Mucosa of stomach (tissue), 1 donor: ENCODE measurements at regions not wholly inside any gene's neighbourhood (a gene's known extent, or its start where the extent isn't known, plus 50 kb on each side); places are given as distances from the start of the nearest gene placed in this dataset.
A peak's percentile ranks its signal among the peaks of the same experiment; 100 is the strongest.

ENCODE experiments used
- H3K27me3 ChIP-seq: one replicate; pipeline ENCODE4 v1.7.0; 2013; ENCODE audit warnings: mild to moderate bottlenecking, low read length; ENCODE audit not compliant: control insufficient read depth, insufficient read depth
- H3K36me3 ChIP-seq: one replicate; pipeline ENCODE4 v1.7.0; 2013; ENCODE audit warnings: low read length; ENCODE audit not compliant: control insufficient read depth, insufficient read depth
- H3K4me1 ChIP-seq: one replicate; pipeline ENCODE4 v1.7.0; 2013; ENCODE audit warnings: mild to moderate bottlenecking, low read length; ENCODE audit not compliant: control insufficient read depth, insufficient read depth
- H3K4me3 ChIP-seq: one replicate; pipeline ENCODE4 v1.7.0; 2013; ENCODE audit warnings: low read length
- H3K9ac ChIP-seq: one replicate; pipeline ENCODE4 v1.7.0; 2013; ENCODE audit warnings: mild to moderate bottlenecking, low read length, moderate library complexity
- H3K9me3 ChIP-seq: one replicate; pipeline ENCODE4 v1.7.0; 2013; ENCODE audit warnings: mild to moderate bottlenecking, low read length, moderate library complexity; ENCODE audit not compliant: control insufficient read depth
- donor health status: Pancreatic carcinoma.

DNA sequence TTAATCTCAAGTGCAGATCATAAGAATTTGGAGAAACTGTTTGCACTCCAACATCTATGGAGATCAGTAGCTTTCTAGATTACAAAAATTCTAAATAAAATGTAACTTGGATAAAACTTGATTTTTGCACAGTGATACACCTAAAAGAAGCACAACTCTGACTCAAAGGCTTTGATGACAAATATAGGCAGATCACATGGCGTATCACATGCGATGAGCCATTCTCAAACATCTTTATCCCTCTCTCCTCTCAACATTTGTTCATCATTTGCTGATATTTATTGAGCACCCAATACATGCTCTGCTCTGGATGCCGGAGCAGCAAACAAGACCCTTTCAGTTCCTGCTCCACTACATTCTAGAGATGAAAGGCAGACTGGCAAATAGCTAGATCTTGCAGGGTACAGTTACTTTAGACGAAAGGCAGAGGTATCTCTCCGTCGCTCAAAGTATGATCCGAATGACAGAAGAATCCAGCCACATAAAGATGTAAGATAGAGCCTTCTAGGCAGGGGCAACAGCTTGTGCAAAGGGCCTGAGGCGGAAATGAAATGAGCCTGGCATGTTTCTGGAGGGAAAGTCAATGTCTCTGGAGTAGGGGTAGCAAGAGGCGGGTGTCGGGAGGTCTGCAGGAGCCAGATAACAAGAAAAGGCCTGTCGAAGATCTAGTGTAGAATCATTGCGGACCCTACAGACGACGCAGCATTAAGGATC is 145.8 kb upstream of the ERRFI1 start:
- no peak overlapping the region for H3K9ac ChIP-seq
- H3K4me3 ChIP-seq: no peak overlapping the region
- no peaks in the 10 kb centered on the region for H3K36me3 ChIP-seq
- H3K4me1 ChIP-seq: peaks cover 41% of the 10 kb centered on the region
- no peaks in the 10 kb centered on the region for H3K27me3 ChIP-seq
- H3K9me3 ChIP-seq: no peaks in the 10 kb centered on the region

DNA sequence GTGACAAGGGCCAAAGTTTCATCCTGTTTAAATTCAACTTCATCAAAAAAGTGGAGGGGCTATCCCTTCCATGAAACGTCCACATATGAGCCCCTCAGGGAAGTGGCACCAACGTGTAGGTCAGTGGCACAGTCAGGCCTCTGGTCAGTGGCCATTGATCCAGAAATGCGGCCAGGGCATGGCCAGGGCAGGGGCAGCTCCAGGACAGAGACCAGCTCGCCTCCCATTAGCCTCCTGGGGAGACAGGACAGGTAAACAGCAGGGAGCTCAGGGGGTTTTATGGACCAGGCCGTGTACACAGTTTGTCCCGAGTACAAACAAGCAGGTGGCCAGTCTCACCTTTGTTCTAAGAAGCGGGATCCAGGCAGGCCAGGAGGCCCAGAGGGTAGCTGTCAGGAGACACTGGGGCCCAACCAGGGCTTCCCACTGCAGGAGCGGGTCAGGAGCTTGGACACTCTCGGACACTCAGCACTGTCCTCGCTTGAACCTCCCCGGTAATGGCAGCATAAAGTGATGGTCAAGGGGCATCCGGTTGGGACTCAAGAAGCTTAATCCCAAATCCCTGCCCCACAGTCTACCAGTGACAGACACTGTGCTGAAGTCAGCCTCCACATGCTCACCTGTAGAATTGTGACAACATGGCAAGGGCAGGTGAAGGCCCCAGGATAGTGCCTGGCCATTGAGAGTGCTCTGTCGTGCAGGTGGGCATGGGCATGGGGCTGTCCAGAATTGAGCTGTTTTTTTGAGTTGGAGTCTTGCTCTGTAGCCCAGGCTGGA is 144.1 kb upstream of the ERRFI1 start:
- Histone ChIP-seq H3K4me3 (no peak overlapping the region), H3K9ac (peak overlapping the region; percentile 12), H3K27me3 (no peaks in the 10 kb centered on the region), H3K4me1 (peaks cover 53% of the 10 kb centered on the region), H3K9me3 (no peaks in the 10 kb centered on the region), H3K36me3 (no peaks in the 10 kb centered on the region)

DNA sequence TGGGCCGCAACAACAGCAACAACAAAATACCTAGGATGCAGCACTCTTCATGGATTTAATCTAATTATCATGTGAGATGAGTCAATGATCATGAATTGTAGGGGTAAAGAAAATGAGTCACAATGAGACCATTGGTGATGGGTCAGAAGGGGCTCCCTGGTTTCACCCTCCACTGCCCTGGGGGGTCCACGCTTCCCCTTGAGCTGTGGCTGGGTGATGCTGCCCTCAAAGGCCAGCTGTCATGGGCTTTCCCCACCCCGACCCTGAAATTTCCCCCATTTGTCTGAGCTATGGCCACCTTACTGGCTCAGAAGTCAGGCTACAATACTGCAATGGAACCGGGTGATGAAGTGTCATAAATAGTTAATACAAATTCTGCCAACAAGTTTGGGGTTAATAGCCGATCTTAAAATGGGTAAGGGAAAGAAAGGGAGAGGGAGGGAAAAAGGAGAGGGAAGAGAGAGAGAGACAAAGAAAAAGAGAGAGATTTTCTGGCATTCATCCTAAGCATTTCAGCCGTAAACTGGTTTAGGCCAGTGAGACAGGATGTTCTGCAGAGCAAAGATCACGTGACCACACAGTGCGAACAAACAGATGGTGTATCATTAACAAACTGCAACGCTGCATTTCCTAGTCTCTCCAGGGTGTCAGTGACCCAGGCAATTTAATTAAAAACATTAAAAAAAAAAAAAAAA is 143.4 kb upstream of the ERRFI1 start:
- no peak overlapping the region for H3K4me3 ChIP-seq
- H3K9me3 ChIP-seq: no peaks in the 10 kb centered on the region
- H3K9ac ChIP-seq: peak overlapping the region; percentile 12
- H3K4me1 ChIP-seq: peaks cover 53% of the 10 kb centered on the region
- H3K27me3 ChIP-seq: no peaks in the 10 kb centered on the region
- no peaks in the 10 kb centered on the region for H3K36me3 ChIP-seq

DNA sequence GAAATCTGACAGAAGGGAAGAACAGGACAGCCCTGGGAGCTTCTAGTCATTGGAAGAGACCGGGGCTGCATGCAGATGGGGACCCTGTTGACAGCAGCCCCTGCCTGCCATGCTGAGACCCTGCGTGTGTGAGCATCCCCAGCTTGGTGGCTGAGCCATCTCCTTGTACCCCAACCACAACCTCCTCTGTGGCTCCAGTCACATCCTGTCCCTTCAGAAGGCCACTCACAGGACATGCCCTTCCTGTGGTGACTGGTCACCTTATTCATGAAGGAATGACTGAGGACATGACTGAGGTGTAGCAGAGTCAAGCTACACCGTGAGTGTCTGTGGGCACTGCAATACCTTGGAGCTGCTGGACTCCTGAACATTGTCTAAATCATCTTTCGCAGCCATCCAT is 141.8 kb upstream of the ERRFI1 start:
- Histone ChIP-seq H3K9ac (no peak overlapping the region), H3K27me3 (no peaks in the 10 kb centered on the region), H3K9me3 (no peaks in the 10 kb centered on the region), H3K36me3 (no peaks in the 10 kb centered on the region), H3K4me3 (no peak overlapping the region), H3K4me1 (peaks cover 42% of the 10 kb centered on the region)

DNA sequence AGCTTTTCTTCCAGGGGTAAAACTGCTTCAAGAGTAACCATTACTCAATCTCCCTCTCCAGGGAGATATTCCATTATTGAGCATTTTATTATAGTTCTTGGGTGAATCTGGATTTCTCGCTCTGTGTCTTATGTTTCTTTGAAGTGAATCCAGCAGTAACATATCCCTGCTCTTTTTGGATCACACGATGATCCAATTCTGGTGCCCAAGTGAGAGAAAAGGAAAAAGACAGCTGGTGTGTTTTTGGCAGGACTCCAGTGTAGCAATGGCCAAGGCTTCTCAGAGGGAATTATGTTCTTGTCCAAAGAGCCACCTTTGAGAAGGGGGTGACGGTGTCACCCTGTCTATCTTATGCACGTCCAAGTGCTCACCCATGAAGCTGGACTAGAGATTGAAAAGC is 140.3 kb upstream of the ERRFI1 start:
- Histone ChIP-seq H3K27me3 (no peaks in the 10 kb centered on the region), H3K4me1 (peaks cover 42% of the 10 kb centered on the region), H3K9me3 (no peaks in the 10 kb centered on the region), H3K9ac (peak overlapping the region; percentile 31), H3K4me3 (no peak overlapping the region), H3K36me3 (no peaks in the 10 kb centered on the region)

DNA sequence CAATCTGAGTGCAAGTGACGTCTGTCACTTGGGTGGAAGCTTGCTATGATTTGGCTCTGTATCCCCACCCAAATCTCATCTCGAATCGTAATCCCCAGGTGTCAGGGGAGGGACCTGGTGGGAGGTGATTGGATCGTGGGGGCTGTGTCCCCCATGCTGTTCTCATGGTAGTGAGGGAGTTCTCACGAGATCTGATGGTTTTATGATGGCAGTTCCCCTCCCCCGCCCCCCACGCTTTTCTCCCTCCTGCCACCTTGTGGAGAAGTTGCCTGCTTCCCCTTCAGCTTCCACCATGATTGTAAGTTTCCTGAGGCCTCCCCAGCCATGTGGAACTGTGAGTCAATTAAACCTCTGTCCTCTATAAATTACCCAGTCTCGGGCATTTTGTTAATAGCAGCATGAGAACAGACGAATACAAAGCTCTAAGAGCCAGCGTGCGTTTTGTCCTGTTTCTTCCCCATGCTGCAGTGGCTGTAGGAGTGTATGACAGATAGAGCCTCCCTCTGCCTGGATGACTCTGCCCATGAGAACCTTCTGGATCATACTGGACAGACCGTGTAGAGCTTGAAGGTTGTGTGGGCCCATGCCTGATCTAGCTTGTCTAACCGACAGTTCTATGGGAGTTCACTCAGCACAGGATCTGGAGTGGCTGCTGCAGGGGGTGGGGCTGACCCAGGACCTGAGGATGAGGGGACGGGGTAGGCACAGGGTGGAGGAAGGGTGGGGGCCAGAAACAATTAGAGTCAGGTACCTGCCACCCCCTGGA is 139.7 kb upstream of the ERRFI1 start:
- H3K4me3 ChIP-seq: no peak overlapping the region
- H3K27me3 ChIP-seq: no peaks in the 10 kb centered on the region

DNA sequence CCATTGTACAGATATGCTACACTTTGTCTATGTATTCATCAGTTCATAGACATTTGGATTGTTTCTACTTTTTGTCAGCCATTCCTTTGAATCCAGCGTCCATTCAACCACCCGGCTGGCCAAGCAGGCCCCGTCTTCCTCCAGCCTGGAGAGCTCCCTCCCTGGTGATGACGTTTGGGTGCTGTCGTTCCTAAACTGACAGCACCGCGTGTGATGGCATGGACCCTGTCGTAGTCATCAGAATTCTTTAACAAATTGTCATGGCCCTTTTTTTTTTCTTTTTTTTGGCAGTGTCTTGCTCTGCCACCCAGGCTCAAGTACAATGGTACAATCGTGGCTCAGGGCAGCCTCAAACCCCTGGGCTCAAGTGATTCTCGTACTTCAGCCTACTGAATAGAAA is 138.6 kb upstream of the ERRFI1 start:
- H3K36me3 ChIP-seq: no peaks in the 10 kb centered on the region
- no peaks in the 10 kb centered on the region for H3K27me3 ChIP-seq
- no peak overlapping the region for H3K9ac ChIP-seq
- H3K9me3 ChIP-seq: no peaks in the 10 kb centered on the region
- H3K4me3 ChIP-seq: no peak overlapping the region
- peaks cover 35% of the 10 kb centered on the region for H3K4me1 ChIP-seq

More for the DNA sequence above, 139.7 kb upstream of the ERRFI1 start:
- Histone ChIP-seq H3K9ac (peak overlapping the region; percentile 31), H3K9me3 (no peaks in the 10 kb centered on the region), H3K4me1 (peaks cover 42% of the 10 kb centered on the region), H3K36me3 (no peaks in the 10 kb centered on the region)

DNA sequence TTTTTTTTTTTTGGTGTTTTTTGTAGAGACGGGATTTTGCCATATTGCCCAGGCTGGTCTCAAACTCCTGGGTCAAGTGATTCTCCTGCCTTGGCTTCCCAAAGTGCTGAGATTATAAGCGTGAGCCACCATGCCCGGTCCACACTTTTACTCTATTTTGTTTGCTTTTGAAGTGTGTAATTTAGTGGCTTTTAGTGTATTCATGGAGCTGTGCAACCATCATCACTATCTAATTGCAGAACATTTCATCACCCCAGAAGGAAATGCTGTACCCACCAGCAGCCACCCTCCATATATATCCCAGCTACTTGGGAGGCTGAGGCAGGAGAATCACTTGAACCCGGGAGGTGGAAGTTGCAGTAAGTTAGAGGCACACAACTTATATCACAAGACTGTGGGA is 136.9 kb upstream of the ERRFI1 start:
- no peaks in the 10 kb centered on the region for H3K27me3 ChIP-seq
- H3K4me1 ChIP-seq: peaks cover 23% of the 10 kb centered on the region
- no peaks in the 10 kb centered on the region for H3K36me3 ChIP-seq
- no peak overlapping the region for H3K4me3 ChIP-seq
- no peaks in the 10 kb centered on the region for H3K9me3 ChIP-seq
- no peak overlapping the region for H3K9ac ChIP-seq

DNA sequence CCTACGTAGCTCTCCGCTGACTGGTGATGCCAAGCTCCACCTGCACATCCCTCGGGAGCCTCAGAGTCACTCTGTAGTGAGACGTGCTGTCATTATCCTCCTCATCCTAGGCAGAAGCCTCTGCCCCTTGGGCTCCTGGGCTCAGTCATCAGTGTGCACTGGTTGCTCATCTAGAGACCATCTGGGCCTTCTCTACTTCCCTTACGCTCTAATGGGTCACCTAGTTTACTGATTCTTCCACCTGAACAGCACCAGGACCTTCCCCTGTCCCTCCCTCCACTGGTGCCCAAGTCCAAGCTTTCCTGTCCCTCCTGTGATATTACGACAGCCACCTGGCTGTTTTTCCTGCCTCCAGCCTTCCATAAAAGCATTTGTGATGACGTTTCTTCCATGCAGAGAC is 136.1 kb upstream of the ERRFI1 start:
- Histone ChIP-seq H3K9me3 (no peaks in the 10 kb centered on the region), H3K4me1 (peaks cover 14% of the 10 kb centered on the region), H3K4me3 (no peak overlapping the region), H3K27me3 (no peaks in the 10 kb centered on the region), H3K9ac (no peak overlapping the region), H3K36me3 (no peaks in the 10 kb centered on the region)

DNA sequence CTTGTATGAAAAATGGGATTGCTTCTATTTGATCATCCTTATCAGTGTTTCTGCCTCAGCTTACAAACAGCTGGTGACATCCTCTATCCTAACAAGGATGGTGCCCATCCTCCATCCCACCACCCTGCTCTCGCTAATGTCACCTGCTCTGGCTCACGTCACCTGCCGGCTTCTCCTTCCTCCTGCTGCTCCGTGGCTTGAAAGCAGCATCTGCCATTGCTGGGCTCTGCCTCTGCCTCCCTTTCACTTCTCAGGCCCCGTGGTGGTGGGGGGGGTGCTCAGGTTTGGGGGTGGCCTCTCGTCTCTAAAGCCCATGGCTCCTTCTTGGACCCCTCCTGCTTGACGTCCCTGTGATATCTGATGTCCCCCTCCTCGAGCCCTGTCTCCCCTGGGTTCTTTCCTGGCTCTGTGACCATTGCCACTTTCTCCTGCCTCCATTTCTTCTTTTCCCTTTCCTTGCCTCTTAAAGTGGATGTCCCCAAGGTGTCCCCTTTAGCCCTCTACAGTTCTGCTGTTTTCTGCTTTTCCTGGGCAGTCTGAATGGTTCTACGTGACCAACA is 135.5 kb upstream of the ERRFI1 start:
- no peaks in the 10 kb centered on the region for H3K36me3 ChIP-seq
- H3K4me3 ChIP-seq: no peak overlapping the region
- H3K9ac ChIP-seq: no peak overlapping the region
- H3K4me1 ChIP-seq: peaks cover 9% of the 10 kb centered on the region
- no peaks in the 10 kb centered on the region for H3K27me3 ChIP-seq
- H3K9me3 ChIP-seq: no peaks in the 10 kb centered on the region

DNA sequence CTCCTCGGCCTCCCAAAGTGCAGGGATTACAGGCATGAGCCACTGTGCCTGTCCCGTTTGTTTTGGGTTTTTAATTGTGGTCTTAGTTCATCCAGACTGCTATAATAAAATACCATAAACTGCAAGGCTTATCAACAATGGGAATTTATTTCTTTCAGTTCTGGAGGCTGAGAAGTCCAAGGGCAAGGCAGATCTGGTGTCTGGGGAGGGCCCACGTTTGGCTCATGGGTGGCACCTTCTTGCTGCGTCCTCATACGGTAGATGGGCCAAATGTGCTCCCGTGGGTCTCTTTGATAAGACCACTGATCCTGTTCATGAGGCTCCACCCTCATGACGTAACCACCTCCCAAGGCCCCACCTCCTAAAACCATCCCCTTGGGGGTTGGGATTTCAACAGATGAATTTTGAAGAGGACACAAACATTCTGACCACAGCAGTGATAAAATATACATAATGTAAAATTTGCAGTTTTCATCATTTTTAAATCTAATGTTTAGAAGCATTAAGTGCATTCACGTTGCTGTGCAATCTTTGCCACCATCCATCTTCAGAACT is 133.4 kb upstream of the ERRFI1 start:
- Histone ChIP-seq H3K4me1 (peaks cover 9% of the 10 kb centered on the region), H3K36me3 (no peaks in the 10 kb centered on the region), H3K9ac (no peak overlapping the region), H3K4me3 (no peak overlapping the region), H3K9me3 (no peaks in the 10 kb centered on the region), H3K27me3 (no peaks in the 10 kb centered on the region)
